B cell (primary cell): ENCODE measurements at regions not wholly inside any gene's neighbourhood (a gene's known extent, or its start where the extent isn't known, plus 50 kb on each side); places are given as distances from the start of the nearest gene placed in this dataset.

Experiments used
- EZH2 ChIP-seq: IDR thresholded peaks from 2 replicates; pipeline ENCODE4 v1.6.1; 2012; ENCODE audit warnings: borderline replicate concordance, low read depth, mild to moderate bottlenecking, moderate library complexity, low read length; ENCODE audit not compliant: insufficient read depth, poor library complexity, severe bottlenecking
- TF ChIP-seq, protein P1 (sequence below): fragments of 200-600 bp; IDR thresholded peaks from one replicate; pipeline ENCODE4 v1.8.0; 2022; ENCODE audit warnings: antibody characterized with exemption, mild to moderate bottlenecking

DNA sequence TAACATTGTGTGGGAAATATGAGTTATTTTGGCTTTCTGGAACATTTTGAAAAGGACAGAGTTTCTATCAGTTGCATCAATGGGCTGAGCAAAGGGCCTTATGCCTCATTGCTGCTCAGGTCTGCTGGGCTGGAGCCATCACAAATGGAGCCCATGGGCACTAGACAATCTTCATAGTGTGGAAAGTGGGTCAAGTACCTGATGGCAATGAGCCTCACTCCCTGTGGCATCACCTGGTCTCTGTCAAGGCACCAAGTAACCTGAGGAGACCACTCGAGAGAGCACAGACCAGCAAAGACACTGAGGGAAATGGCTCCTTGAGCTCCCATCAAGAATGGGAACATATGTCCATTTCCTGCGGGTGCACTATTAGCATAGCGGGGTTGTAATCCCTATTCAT, 96.7 kb upstream of the PPP2R3A start:
- TF ChIP-seq, protein P1, sequence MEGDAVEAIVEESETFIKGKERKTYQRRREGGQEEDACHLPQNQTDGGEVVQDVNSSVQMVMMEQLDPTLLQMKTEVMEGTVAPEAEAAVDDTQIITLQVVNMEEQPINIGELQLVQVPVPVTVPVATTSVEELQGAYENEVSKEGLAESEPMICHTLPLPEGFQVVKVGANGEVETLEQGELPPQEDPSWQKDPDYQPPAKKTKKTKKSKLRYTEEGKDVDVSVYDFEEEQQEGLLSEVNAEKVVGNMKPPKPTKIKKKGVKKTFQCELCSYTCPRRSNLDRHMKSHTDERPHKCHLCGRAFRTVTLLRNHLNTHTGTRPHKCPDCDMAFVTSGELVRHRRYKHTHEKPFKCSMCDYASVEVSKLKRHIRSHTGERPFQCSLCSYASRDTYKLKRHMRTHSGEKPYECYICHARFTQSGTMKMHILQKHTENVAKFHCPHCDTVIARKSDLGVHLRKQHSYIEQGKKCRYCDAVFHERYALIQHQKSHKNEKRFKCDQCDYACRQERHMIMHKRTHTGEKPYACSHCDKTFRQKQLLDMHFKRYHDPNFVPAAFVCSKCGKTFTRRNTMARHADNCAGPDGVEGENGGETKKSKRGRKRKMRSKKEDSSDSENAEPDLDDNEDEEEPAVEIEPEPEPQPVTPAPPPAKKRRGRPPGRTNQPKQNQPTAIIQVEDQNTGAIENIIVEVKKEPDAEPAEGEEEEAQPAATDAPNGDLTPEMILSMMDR: no peak
- no peak for TF ChIP-seq EZH2
